Prostate gland (tissue), 2 donors: ENCODE measurements at regions not wholly inside any gene's neighbourhood (a gene's known extent, or its start where the extent isn't known, plus 50 kb on each side); places are given as distances from the start of the nearest gene placed in this dataset.

Experiments
- DNase-seq: peaks from one replicate; pipeline ENCODE4 v3.0.0-alpha.2; 2019; ENCODE audit warnings: low spot score
- H3K27ac ChIP-seq, 2 donors: fragments of 200-600 bp; sonication (generic); 2 replicates each; pipeline ENCODE4 v1.5.1; 2017 to 2019
- H3K27me3 ChIP-seq: fragments of 200-600 bp; sonication (generic); replicated peaks from 2 replicates; pipeline ENCODE4 v1.5.1; 2019; ENCODE audit not compliant: insufficient read depth
- H3K36me3 ChIP-seq, 2 donors: fragments of 200-600 bp; sonication (generic); 1 replicate in 1 of 2; 2 replicates in 1 of 2; pipeline versions ENCODE4 v1.5.1 to v1.8.1; 2017 to 2019
- H3K4me1 ChIP-seq: fragments of 200-600 bp; sonication (generic); replicated peaks from 2 replicates; pipeline ENCODE4 v1.5.1; 2019
- H3K4me3 ChIP-seq, 2 donors: fragments of 200-600 bp; sonication (generic); 2 replicates each; pipeline ENCODE4 v1.5.1; 2017 to 2019
- H3K9me3 ChIP-seq: fragments of 200-600 bp; sonication (generic); 2 replicates; pipeline ENCODE4 v1.5.1; 2017
- POLR2A ChIP-seq: fragments of 450-650 bp; IDR thresholded peaks from one replicate; pipeline ENCODE4 v1.6.1; 2016; ENCODE audit warnings: antibody characterized with exemption, mild to moderate bottlenecking
- POLR2AphosphoS5 ChIP-seq: sonication (generic); formaldehyde crosslinking; IDR thresholded peaks from one replicate; pipeline ENCODE4 v1.6.1; 2017; ENCODE audit warnings: antibody characterized with exemption
- WGBS: methylation state at CpG from one replicate; pipeline ENCODE4 v1.1.5; 2018; 5-methylcytosine and 5-hydroxymethylcytosine counted together
- intact Hi-C: fragments of 100-400 bp; cut with DNase I; formaldehyde crosslinking; loops from one replicate; pipeline ENCODE4 v1.14.2; 2022
- TF ChIP-seq, protein P1 (sequence below), 4 experiments: fragments of 200-600 bp in 2 of 4; fragments of 450-650 bp in 2 of 4; sonication (generic) in 2 of 4; IDR thresholded peaks; 1 replicate in 3 of 4; 2 replicates in 1 of 4; pipeline ENCODE4 v1.5.1; 2016 to 2019; ENCODE audit warnings: antibody characterized with exemption in 4 of 4, mild to moderate bottlenecking in 2 of 4, moderate library complexity in 2 of 4

- no peak for TF ChIP-seq POLR2AphosphoS5
- TF ChIP-seq, protein P1, sequence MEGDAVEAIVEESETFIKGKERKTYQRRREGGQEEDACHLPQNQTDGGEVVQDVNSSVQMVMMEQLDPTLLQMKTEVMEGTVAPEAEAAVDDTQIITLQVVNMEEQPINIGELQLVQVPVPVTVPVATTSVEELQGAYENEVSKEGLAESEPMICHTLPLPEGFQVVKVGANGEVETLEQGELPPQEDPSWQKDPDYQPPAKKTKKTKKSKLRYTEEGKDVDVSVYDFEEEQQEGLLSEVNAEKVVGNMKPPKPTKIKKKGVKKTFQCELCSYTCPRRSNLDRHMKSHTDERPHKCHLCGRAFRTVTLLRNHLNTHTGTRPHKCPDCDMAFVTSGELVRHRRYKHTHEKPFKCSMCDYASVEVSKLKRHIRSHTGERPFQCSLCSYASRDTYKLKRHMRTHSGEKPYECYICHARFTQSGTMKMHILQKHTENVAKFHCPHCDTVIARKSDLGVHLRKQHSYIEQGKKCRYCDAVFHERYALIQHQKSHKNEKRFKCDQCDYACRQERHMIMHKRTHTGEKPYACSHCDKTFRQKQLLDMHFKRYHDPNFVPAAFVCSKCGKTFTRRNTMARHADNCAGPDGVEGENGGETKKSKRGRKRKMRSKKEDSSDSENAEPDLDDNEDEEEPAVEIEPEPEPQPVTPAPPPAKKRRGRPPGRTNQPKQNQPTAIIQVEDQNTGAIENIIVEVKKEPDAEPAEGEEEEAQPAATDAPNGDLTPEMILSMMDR (IDR thresholded peaks at IDR 0.05), result no peak
- no peak for TF ChIP-seq POLR2A
- Histone ChIP-seq H3K27ac (no peak overlapping the region), H3K9me3 (no peaks in the 10 kb centered on the region), H3K27me3 (no peaks in the 10 kb centered on the region), H3K4me1 (no peaks in the 10 kb centered on the region), H3K36me3 (no peaks in the 10 kb centered on the region), H3K4me3 (no peak overlapping the region)
- DNase-seq, result no peak
- whole genome bisulfite sequencing, result 100% methylated on average over 6 of the region's 8 CpGs
- intact Hi-C loops, result no loop called here
Observed at GRCh38 chr13:23947893-23948292, 50.6 kb upstream of the C1QTNF9B start.

GRCh38 chr13:23949200-23949599, 51.9 kb upstream of the C1QTNF9B start:
- intact Hi-C loops, result no loop called here
- WGBS, result 70% methylated on average over 6 of the region's 7 CpGs

DNA sequence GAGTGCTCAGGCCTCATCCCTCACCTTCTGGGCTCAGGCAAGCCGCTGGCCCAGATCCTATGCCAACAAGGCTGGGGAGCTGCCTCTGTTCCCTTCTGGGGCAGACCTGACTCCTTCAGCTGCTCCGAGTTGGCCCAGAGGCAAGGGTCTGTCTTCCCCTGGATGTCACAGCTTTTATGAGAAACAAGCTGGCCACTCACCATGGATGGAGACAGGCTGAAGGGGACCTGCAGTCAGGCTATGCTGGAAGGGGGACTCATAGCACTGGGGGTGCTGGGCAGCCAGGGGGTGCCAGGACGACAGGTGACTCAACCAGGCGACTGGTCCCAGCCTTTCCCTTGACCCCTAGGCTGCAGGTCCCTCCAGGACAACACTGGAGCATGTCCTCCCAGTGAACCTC, 52.4 kb upstream of the C1QTNF9B start:
- no peaks in the 10 kb centered on the region for H3K36me3 ChIP-seq
- intact Hi-C loops, result no loop called here
- no peaks in the 10 kb centered on the region for H3K27me3 ChIP-seq
- H3K9me3 ChIP-seq, result no peaks in the 10 kb centered on the region
- 85% methylated on average over 4 of the region's 4 CpGs for WGBS
- H3K4me1 ChIP-seq, result no peaks in the 10 kb centered on the region
- TF ChIP-seq, protein P1 (IDR thresholded peaks at IDR 0.05), result no peak
- TF ChIP-seq POLR2AphosphoS5 (no peak), POLR2A (no peak)
- H3K4me3 ChIP-seq, result no peak overlapping the region
- no peak for DNase-seq
- H3K27ac ChIP-seq, result no peak overlapping the region

More at GRCh38 chr13:23949200-23949599, 51.9 kb upstream of the C1QTNF9B start:
- TF ChIP-seq POLR2A, result no peak
- TF ChIP-seq, protein P1 (IDR thresholded peaks at IDR 0.05), result no peak
- no peak for TF ChIP-seq POLR2AphosphoS5
- Histone ChIP-seq H3K9me3 (no peaks in the 10 kb centered on the region), H3K27ac (no peak overlapping the region), H3K36me3 (no peaks in the 10 kb centered on the region), H3K4me3 (no peak overlapping the region), H3K27me3 (no peaks in the 10 kb centered on the region), H3K4me1 (no peaks in the 10 kb centered on the region)
- DNase-seq, result no peak

- no peak overlapping the region for H3K27ac ChIP-seq
- H3K4me1 ChIP-seq, result no peaks in the 10 kb centered on the region
- no peaks in the 10 kb centered on the region for H3K9me3 ChIP-seq
- DNase-seq, result no peak
- intact Hi-C loops, result no loop called here
- 88% methylated on average over 10 of the region's 10 CpGs for WGBS
- no peaks in the 10 kb centered on the region for H3K36me3 ChIP-seq
- H3K27me3 ChIP-seq, result no peaks in the 10 kb centered on the region
- TF ChIP-seq POLR2AphosphoS5, result no peak
- no peak for TF ChIP-seq POLR2A
- TF ChIP-seq, protein P1 (IDR thresholded peaks at IDR 0.05), result no peak
- no peak overlapping the region for H3K4me3 ChIP-seq
Observed at GRCh38 chr13:23950736-23951510, 53.6 kb upstream of the C1QTNF9B start.

GRCh38 chr13:23952796-23953195, 55.5 kb upstream of the C1QTNF9B start:
- H3K27ac ChIP-seq, result no peak overlapping the region
- H3K4me3 ChIP-seq, result no peak overlapping the region
- H3K9me3 ChIP-seq, result no peaks in the 10 kb centered on the region
- H3K36me3 ChIP-seq, result no peaks in the 10 kb centered on the region
- DNase-seq, result no peak
- WGBS, result 95% methylated on average over 13 of the region's 13 CpGs
- intact Hi-C loops, result no loop called here
- no peak for TF ChIP-seq POLR2A
- TF ChIP-seq, protein P1 (IDR thresholded peaks at IDR 0.05), result no peak
- no peak for TF ChIP-seq POLR2AphosphoS5
- no peaks in the 10 kb centered on the region for H3K4me1 ChIP-seq
- H3K27me3 ChIP-seq, result no peaks in the 10 kb centered on the region
